Ascending aorta (tissue), 2 donors: ENCODE measurements at regions not wholly inside any gene's neighbourhood (a gene's known extent, or its start where the extent isn't known, plus 50 kb on each side); places are given as distances from the start of the nearest gene placed in this dataset.
A peak's percentile ranks its signal among the peaks of the same experiment; 100 is the strongest.

Experiments used
- DNase-seq, 2 donors: peaks; one replicate each; pipeline ENCODE4 v3.0.0-alpha.2; 2019; ENCODE audit warnings: low spot score in 2 of 2
- H3K27ac ChIP-seq, 2 donors: fragments of 200-600 bp; sonication (generic); one replicate each; pipeline ENCODE4 v1.5.1; 2016 to 2017; ENCODE audit warnings: mild to moderate bottlenecking in 1 of 2
- H3K27me3 ChIP-seq: fragments of 200-600 bp; sonication (generic); one replicate; pipeline ENCODE4 v1.5.1; 2017
- H3K36me3 ChIP-seq, 2 donors: fragments of 200-600 bp; sonication (generic); one replicate each; pipeline ENCODE4 v1.5.1; 2016
- H3K4me1 ChIP-seq, 2 donors: fragments of 200-600 bp; sonication (generic); one replicate each; pipeline ENCODE4 v1.5.1; 2016 to 2017; ENCODE audit warnings: mild to moderate bottlenecking in 1 of 2
- H3K4me3 ChIP-seq, 2 donors: fragments of 200-600 bp; sonication (generic); one replicate each; pipeline ENCODE4 v1.5.1; 2016 to 2017; ENCODE audit warnings: mild to moderate bottlenecking in 1 of 2
- H3K9me3 ChIP-seq, 2 donors: fragments of 200-600 bp; sonication (generic); one replicate each; pipeline ENCODE4 v1.5.1; 2016
- intact Hi-C: fragments of 100-400 bp; cut with DNase I; formaldehyde crosslinking; loops from one replicate; pipeline ENCODE4 v1.15.1; 2023
- TF ChIP-seq, protein P1 (sequence below), 3 experiments: fragments of 200-600 bp in 2 of 3; fragments of 450-650 bp in 1 of 3; sonication (generic) in 2 of 3; IDR thresholded peaks; one replicate each; pipeline ENCODE4 v1.5.1; 2016 to 2019; ENCODE audit warnings: antibody characterized with exemption in 3 of 3, mild to moderate bottlenecking in 1 of 3, moderate library complexity in 1 of 3

GRCh38 chr4:156608651-156609050, 362.9 kb downstream of the PDGFC start:
- no peak for DNase-seq
- Histone ChIP-seq H3K27me3 (no peaks in the 10 kb centered on the region), H3K27ac (no peak overlapping the region), H3K4me3 (no peak overlapping the region), H3K36me3 (no peaks in the 10 kb centered on the region), H3K4me1 (peaks cover 0 to 4% of the 10 kb centered on the region in 2 donors), H3K9me3 (no peaks in the 10 kb centered on the region)
- TF ChIP-seq, protein P1, sequence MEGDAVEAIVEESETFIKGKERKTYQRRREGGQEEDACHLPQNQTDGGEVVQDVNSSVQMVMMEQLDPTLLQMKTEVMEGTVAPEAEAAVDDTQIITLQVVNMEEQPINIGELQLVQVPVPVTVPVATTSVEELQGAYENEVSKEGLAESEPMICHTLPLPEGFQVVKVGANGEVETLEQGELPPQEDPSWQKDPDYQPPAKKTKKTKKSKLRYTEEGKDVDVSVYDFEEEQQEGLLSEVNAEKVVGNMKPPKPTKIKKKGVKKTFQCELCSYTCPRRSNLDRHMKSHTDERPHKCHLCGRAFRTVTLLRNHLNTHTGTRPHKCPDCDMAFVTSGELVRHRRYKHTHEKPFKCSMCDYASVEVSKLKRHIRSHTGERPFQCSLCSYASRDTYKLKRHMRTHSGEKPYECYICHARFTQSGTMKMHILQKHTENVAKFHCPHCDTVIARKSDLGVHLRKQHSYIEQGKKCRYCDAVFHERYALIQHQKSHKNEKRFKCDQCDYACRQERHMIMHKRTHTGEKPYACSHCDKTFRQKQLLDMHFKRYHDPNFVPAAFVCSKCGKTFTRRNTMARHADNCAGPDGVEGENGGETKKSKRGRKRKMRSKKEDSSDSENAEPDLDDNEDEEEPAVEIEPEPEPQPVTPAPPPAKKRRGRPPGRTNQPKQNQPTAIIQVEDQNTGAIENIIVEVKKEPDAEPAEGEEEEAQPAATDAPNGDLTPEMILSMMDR (IDR thresholded peaks at IDR 0.05) = no peak
- intact Hi-C loops = no loop called here

GRCh38 chr4:156607478-156607857, 364.1 kb downstream of the PDGFC start:
- TF ChIP-seq, protein P1 (IDR thresholded peaks at IDR 0.05) = no peak
- H3K27ac ChIP-seq = peak overlapping the region; percentile 35 to 55
- no peak for DNase-seq
- H3K27me3 ChIP-seq = no peaks in the 10 kb centered on the region
- H3K36me3 ChIP-seq = no peaks in the 10 kb centered on the region
- intact Hi-C loops = no loop called here
- no peaks in the 10 kb centered on the region for H3K9me3 ChIP-seq
- H3K4me1 ChIP-seq = peaks cover 0 to 4% of the 10 kb centered on the region in 2 donors
- no peak overlapping the region for H3K4me3 ChIP-seq

DNA sequence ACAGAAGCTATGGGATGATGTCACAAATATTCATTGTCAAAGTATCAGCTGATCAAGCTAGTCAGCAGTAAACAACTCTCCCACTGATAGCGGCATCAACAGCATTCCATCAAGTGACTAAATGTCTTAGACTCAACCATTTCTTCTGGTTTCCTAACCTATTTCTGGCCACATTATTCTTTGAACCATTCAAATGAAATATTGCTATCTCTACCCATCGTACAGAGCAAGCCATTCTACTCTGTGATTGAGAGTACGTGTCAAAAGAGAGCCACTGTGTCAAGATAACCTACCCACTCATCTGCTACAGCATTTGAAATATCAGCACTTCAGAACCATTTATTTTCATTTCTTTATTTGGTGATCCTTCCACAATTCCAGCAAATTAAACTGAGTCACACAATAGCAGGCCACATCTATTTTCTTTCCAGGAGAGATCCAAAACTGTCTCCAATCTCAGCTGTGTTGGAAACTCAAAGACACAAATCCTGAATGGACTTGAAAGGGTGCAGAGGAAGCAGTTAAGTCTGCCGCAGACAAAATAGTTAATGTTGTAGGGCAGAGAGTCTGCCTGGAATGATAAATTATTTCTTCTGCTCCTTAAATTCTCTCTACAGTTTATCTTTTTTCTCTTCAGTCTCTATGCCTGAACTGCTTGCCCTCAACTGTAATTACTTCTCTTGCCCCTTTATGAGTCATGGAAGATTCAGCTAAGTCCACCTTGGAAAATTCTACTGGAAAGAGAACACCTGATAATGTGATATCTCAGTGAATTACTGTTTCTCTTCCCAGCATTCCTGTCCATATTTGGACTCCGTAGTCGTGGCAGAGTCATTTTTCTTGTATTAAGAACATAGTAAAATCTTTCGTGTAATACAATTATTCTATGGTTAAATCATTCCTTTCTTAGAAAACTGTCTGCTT, 364.8 kb downstream of the PDGFC start:
- Histone ChIP-seq H3K27ac (peak overlapping the region; percentile 35 to 55), H3K36me3 (no peaks in the 10 kb centered on the region), H3K4me3 (peak overlapping the region in 1 of 2 donors; percentile 15), H3K9me3 (no peaks in the 10 kb centered on the region), H3K4me1 (peaks cover 0 to 4% of the 10 kb centered on the region in 2 donors), H3K27me3 (no peaks in the 10 kb centered on the region)
- DNase-seq = no peak
- TF ChIP-seq, protein P1 (IDR thresholded peaks at IDR 0.05) = no peak
- intact Hi-C loops = no loop called here

DNA sequence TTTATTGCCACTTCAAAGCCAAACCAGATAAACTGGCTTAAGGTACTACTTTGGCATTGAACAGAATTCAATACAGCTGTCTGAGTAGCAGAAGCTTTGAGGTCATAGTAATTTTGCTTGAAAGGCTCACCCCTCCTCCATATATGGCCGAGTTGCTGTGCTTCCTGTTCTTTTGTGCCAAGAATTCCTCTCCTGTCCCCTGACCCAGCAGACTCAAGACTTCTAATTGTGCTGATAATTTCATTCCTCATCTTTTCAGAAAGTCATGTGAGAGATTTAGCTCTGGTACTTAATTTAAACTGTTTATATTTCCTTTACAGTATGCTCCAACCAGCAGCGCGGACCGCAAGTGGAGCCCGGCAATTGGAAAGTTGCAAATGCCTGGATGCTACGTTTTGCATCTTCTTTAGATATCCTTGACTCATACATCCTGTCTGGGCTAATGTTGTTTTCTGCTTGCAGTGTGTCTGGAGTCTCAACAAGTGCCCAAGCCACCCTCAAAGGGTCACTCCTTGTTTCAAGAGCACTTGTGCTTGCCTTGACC, 373.4 kb downstream of the PDGFC start:
- Histone ChIP-seq H3K27me3 (no peaks in the 10 kb centered on the region), H3K4me1 (peaks cover 0 to 8% of the 10 kb centered on the region in 2 donors), H3K4me3 (no peak overlapping the region), H3K27ac (no peak overlapping the region), H3K9me3 (no peaks in the 10 kb centered on the region), H3K36me3 (no peaks in the 10 kb centered on the region)
- TF ChIP-seq, protein P1 (IDR thresholded peaks at IDR 0.05) = no peak
- intact Hi-C loops = no loop called here
- DNase-seq = peak in 1 of 2 donors; percentile 58

GRCh38 chr4:156596706-156597329, 374.8 kb downstream of the PDGFC start:
- Histone ChIP-seq H3K27me3 (no peaks in the 10 kb centered on the region), H3K27ac (no peak overlapping the region), H3K9me3 (no peaks in the 10 kb centered on the region), H3K4me1 (peaks cover 0 to 8% of the 10 kb centered on the region in 2 donors), H3K36me3 (no peaks in the 10 kb centered on the region), H3K4me3 (no peak overlapping the region)
- no peak for DNase-seq
- TF ChIP-seq, protein P1 (IDR thresholded peaks at IDR 0.05) = no peak
- intact Hi-C loops = no loop called here
